HG02938 (cell line): ENCODE measurements at regions not wholly inside any gene's neighbourhood (a gene's known extent, or its start where the extent isn't known, plus 50 kb on each side); places are given as distances from the start of the nearest gene placed in this dataset.
"Not testable (repeated sequence)": the region's sequence is repeated elsewhere in the genome, so short reads cannot be mapped to it uniquely, and the experiment has no call there.

Source experiments
- ATAC-seq: cut with Tn5 transposase; IDR thresholded peaks from one replicate; pipeline ENCODE4 v1.9.1; 2021; ENCODE audit warnings: mild to moderate bottlenecking, moderate library complexity; ENCODE audit not compliant: unreplicated experiment

- no peak for ATAC-seq
Measured at GRCh38 chr13:109981000-109981399, 194.6 kb upstream of the IRS2 start.

- not testable (repeated sequence) for ATAC-seq
Measured at GRCh38 chr13:109979676-109980075, 193.3 kb upstream of the IRS2 start.

GRCh38 chr13:109979228-109979627 is 192.8 kb upstream of the IRS2 start:
- ATAC-seq: no peak

GRCh38 chr13:109977212-109977968 is 191.0 kb upstream of the IRS2 start:
- ATAC-seq: no peak

GRCh38 chr13:109976206-109976997 is 190.0 kb upstream of the IRS2 start:
- no peak for ATAC-seq

GRCh38 chr13:109974354-109974753 is 188.0 kb upstream of the IRS2 start:
- no peak for ATAC-seq

GRCh38 chr13:109973279-109973678 is 186.9 kb upstream of the IRS2 start:
- no peak for ATAC-seq

- ATAC-seq: no peak
Measured at GRCh38 chr13:109971456-109972090, 185.2 kb upstream of the IRS2 start.

- ATAC-seq: no peak
Measured at GRCh38 chr13:109971006-109971405, 184.6 kb upstream of the IRS2 start.

- ATAC-seq: no peak
Measured at GRCh38 chr13:109968876-109969577, 182.6 kb upstream of the IRS2 start.

GRCh38 chr13:109963960-109964563 is 177.7 kb upstream of the IRS2 start:
- no peak for ATAC-seq

GRCh38 chr13:109963384-109963783 is 177.0 kb upstream of the IRS2 start:
- ATAC-seq: no peak

- ATAC-seq: no peak
Measured at GRCh38 chr13:109959903-109960302, 173.5 kb upstream of the IRS2 start.

GRCh38 chr13:109957875-109958274 is 171.5 kb upstream of the IRS2 start:
- ATAC-seq: no peak

- no peak for ATAC-seq
Measured at GRCh38 chr13:109955598-109955997, 169.2 kb upstream of the IRS2 start.

GRCh38 chr13:109954441-109954840 is 168.1 kb upstream of the IRS2 start:
- ATAC-seq: no peak

GRCh38 chr13:109951491-109951890 is 165.1 kb upstream of the IRS2 start:
- no peak for ATAC-seq

GRCh38 chr13:109949397-109949796 is 163.0 kb upstream of the IRS2 start:
- no peak for ATAC-seq

- no peak for ATAC-seq
Measured at GRCh38 chr13:109947006-109947405, 160.6 kb upstream of the IRS2 start.

GRCh38 chr13:109945206-109945960 is 159.0 kb upstream of the IRS2 start:
- no peak for ATAC-seq
